BE2C (cell line): ENCODE measurements at regions not wholly inside any gene's neighbourhood (a gene's known extent, or its start where the extent isn't known, plus 50 kb on each side); places are given as distances from the start of the nearest gene placed in this dataset.
"Not testable (repeated sequence)": the region's sequence is repeated elsewhere in the genome, so short reads cannot be mapped to it uniquely, and the experiment has no call there.

ENCODE experiments used
- DNase-seq: peaks from one replicate; pipeline ENCODE4 v3.0.0-alpha.2; 2020
- H3K27me3 ChIP-seq: fragments of 250-450 bp; sonication (Bioruptor Pico); 2 replicates; pipeline ENCODE4 v1.5.1; 2020; ENCODE audit warnings: mild to moderate bottlenecking
- H3K36me3 ChIP-seq: fragments of 250-450 bp; sonication (Bioruptor Pico); 2 replicates; pipeline ENCODE4 v1.5.1; 2020; ENCODE audit warnings: mild to moderate bottlenecking
- H3K4me1 ChIP-seq: fragments of 250-450 bp; sonication (Bioruptor Pico); 2 replicates; pipeline ENCODE4 v1.5.1; 2020
- H3K4me3 ChIP-seq: 2 replicates; pipeline ENCODE4 v1.5.1; 2011; ENCODE audit warnings: low read depth, low read length
- H3K9me3 ChIP-seq: fragments of 250-450 bp; sonication (Bioruptor Pico); 2 replicates; pipeline ENCODE4 v1.5.1; 2020
- CTCF ChIP-seq: IDR thresholded peaks from 2 replicates; pipeline ENCODE4 v1.5.1; 2012; ENCODE audit warnings: mild to moderate bottlenecking, low read depth, low read length

GRCh38 chr7:54189330-54189729, 352.8 kb upstream of the VSTM2A start:
- H3K36me3 ChIP-seq: no peaks in the 10 kb centered on the region
- no peak for TF ChIP-seq CTCF
- no peaks in the 10 kb centered on the region; the same call in 1 of the 2 replicates for H3K27me3 ChIP-seq
- DNase-seq: no peak
- H3K9me3 ChIP-seq: no peaks in the 10 kb centered on the region; the same call in 1 of the 2 replicates
- H3K4me3 ChIP-seq: no peak overlapping the region
- no peaks in the 10 kb centered on the region for H3K4me1 ChIP-seq

- TF ChIP-seq CTCF: no peak
- Histone ChIP-seq H3K27me3 (no peaks in the 10 kb centered on the region), H3K4me3 (no peak overlapping the region), H3K9me3 (no peaks in the 10 kb centered on the region; the same call in 1 of the 2 replicates), H3K36me3 (no peaks in the 10 kb centered on the region), H3K4me1 (no peaks in the 10 kb centered on the region; the same call in none of the 2 replicates)
- DNase-seq: no peak
These were observed 340.7 kb upstream of the VSTM2A start for GRCh38 chr7:54201501-54201900.

GRCh38 chr7:54215424-54215823, 326.8 kb upstream of the VSTM2A start:
- Histone ChIP-seq H3K4me3 (no peak overlapping the region), H3K9me3 (no peaks in the 10 kb centered on the region), H3K36me3 (no peaks in the 10 kb centered on the region), H3K27me3 (no peaks in the 10 kb centered on the region), H3K4me1 (no peaks in the 10 kb centered on the region)
- no peak for TF ChIP-seq CTCF
- DNase-seq: no peak

GRCh38 chr7:54226030-54226429, 316.1 kb upstream of the VSTM2A start:
- H3K4me1 ChIP-seq, H3K9me3 ChIP-seq, H3K36me3 ChIP-seq, H3K27me3 ChIP-seq, H3K4me3 ChIP-seq, DNase-seq: not testable (repeated sequence)

GRCh38 chr7:54242776-54243175, 299.4 kb upstream of the VSTM2A start:
- no peak overlapping the region for H3K4me3 ChIP-seq
- no peaks in the 10 kb centered on the region for H3K4me1 ChIP-seq
- H3K27me3 ChIP-seq: no peaks in the 10 kb centered on the region
- no peaks in the 10 kb centered on the region for H3K9me3 ChIP-seq
- no peak for DNase-seq
- H3K36me3 ChIP-seq: no peaks in the 10 kb centered on the region
- TF ChIP-seq CTCF: no peak

GRCh38 chr7:54245020-54245419, 297.2 kb upstream of the VSTM2A start:
- no peak for TF ChIP-seq CTCF
- H3K9me3 ChIP-seq: no peaks in the 10 kb centered on the region
- peaks cover 5% of the 10 kb centered on the region; the same call in 1 of the 2 replicates for H3K4me1 ChIP-seq
- no peak overlapping the region for H3K4me3 ChIP-seq
- DNase-seq: no peak
- no peaks in the 10 kb centered on the region for H3K27me3 ChIP-seq
- H3K36me3 ChIP-seq: no peaks in the 10 kb centered on the region

GRCh38 chr7:54249686-54250085, 292.5 kb upstream of the VSTM2A start:
- TF ChIP-seq CTCF: no peak
- Histone ChIP-seq H3K4me1 (peaks cover 5% of the 10 kb centered on the region; the same call in 1 of the 2 replicates), H3K9me3 (no peaks in the 10 kb centered on the region), H3K27me3 (no peaks in the 10 kb centered on the region), H3K36me3 (no peaks in the 10 kb centered on the region), H3K4me3 (no peak overlapping the region)
- no peak for DNase-seq
